Heart right ventricle (tissue), 16 donors: ENCODE measurements at regions not wholly inside any gene's neighbourhood (a gene's known extent, or its start where the extent isn't known, plus 50 kb on each side); places are given as distances from the start of the nearest gene placed in this dataset.

Experiments
- ATAC-seq, 8 donors: fragments of 200-7000 bp; cut with Tn5 transposase; one replicate each; pipeline ENCODE4 v1.9.1; 2020; ENCODE audit warnings: mild to moderate bottlenecking in 8 of 8, moderate library complexity in 8 of 8, moderate number of reproducible peaks in 1 of 8
- DNase-seq, 2 donors: peaks; one replicate each; pipeline ENCODE4 v3.0.0-alpha.2; 2020
- H3K27ac ChIP-seq, 10 donors: fragments of 200-600 bp; sonication (generic) in 2 of 10; one replicate each; pipeline versions ENCODE4 v1.5.0 to v1.8.0; 2020 to 2022; ENCODE audit warnings: mild to moderate bottlenecking in 3 of 10
- H3K27me3 ChIP-seq, 7 donors: fragments of 200-600 bp; one replicate each; pipeline ENCODE4 v1.8.0; 2021 to 2022; ENCODE audit warnings: mild to moderate bottlenecking in 2 of 7
- H3K36me3 ChIP-seq, 9 donors: fragments of 200-600 bp; sonication (generic) in 1 of 9; one replicate each; pipeline versions ENCODE4 v1.5.0 to v1.8.0; 2020 to 2022; ENCODE audit warnings: mild to moderate bottlenecking in 2 of 9
- H3K4me1 ChIP-seq, 9 donors: fragments of 200-600 bp; sonication (generic) in 1 of 9; one replicate each; pipeline versions ENCODE4 v1.5.0 to v1.8.0; 2020 to 2022; ENCODE audit warnings: mild to moderate bottlenecking in 4 of 9
- H3K4me3 ChIP-seq, 10 donors: fragments of 200-600 bp; sonication (generic) in 2 of 10; one replicate each; pipeline versions ENCODE4 v1.5.0 to v1.8.0; 2020 to 2022; ENCODE audit warnings: mild to moderate bottlenecking in 7 of 10, moderate library complexity in 2 of 10
- H3K9me3 ChIP-seq, 11 donors: fragments of 200-600 bp in 10 of 11; sonication (generic) in 2 of 11; one replicate each; pipeline versions ENCODE4 v1.5.0 to v1.8.0; 2013 to 2022; ENCODE audit warnings: mild to moderate bottlenecking in 2 of 11, control low read depth in 1 of 11, moderate library complexity in 1 of 11
- WGBS, 2 donors: extraction: QIAGEN DNeasy Blood & Tissue Kit; methylation state at CpG; one replicate each; pipeline ENCODE4 v1.1.7; 2013; ENCODE audit warnings: inconsistent platforms in 1 of 2; 5-methylcytosine and 5-hydroxymethylcytosine counted together
- intact Hi-C, 10 donors: fragments of 100-400 bp; cut with DNase I; formaldehyde crosslinking; loops; one replicate each; pipeline versions ENCODE4 v1.11.1 to v1.14.2; 2022
- TF ChIP-seq, protein P1 (sequence below), 9 donors: fragments of 200-600 bp; sonication (generic) in 2 of 9; IDR thresholded peaks; one replicate each; pipeline versions ENCODE4 v1.5.0 to v1.8.0; 2021 to 2022; ENCODE audit warnings: antibody characterized with exemption in 9 of 9, mild to moderate bottlenecking in 5 of 9, moderate library complexity in 1 of 9
- donor health status: Arrhythmogenic right ventricular cardiomyopathy.
- donor health status: ischemic (EF 13 %, LVEDD 7.1; RV severe dilation, severe dysfunction).
- donor health status: healthy with polysubstance abuse.
- donor health status: DM: no; HTN: yes; CAD: no.
- donor health status: DM: no; HTN: no; CAD: no.
- donor health status: ischemic (EF 25% LVEDD 6.9; RV normal size, moderate dysfunction).
- donor health status: ischemic (EF 25% LVEDD 5.7; RV mildly dilated, moderate dysfunction).
- donor health status: healthy.
- donor health status: DM: yes; HTN: yes; CAD: no.
- donor health status: Ischemic cardiomyopathy.
- donor health status: ischemic (EF 35%, LVEDD 5.7; RV mildly dilated, moderate dysfunction).
- donor health status: nonischemic (EF 11% LVEDD 7.7; RV severe dilation, severe dysfunction).
- donor health status: DM: yes; HTN: yes; CAD: no.
- donor health status: PGD.
- donor health status: ischemic (EF 29% LVEDD 5.4; RV normal size, mild dysfunction).
- donor health status: nonischemic (EF 23%, LVEDD 6.1; RV moderate dilation, normal function).

DNA sequence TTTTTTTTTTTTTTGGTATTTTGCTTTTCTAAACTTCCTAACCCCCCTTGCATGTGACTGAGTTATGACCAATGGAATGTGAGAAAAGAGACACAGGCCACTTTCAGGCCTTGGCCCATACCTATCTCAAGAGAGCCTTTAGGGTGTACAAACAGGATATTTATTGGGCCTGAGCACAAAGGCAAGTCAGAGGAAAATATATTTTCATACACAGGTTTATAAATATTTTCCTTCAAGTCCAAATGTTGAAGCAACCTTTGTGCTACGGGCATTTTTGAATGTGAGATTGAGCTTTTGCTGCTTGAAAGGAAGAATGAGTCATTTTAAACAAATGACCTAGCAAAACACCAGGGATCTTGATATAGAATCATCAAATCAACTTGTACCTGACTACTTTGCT lies 228.6 kb upstream of the E2F7 start:
- ATAC-seq (no peak), DNase-seq (no peak)
- WGBS, 2 donors, result 79 to 88% methylated on average over 1 of the region's 1 CpG
- H3K4me1 ChIP-seq, result no peaks in the 10 kb centered on the region
- no peaks in the 10 kb centered on the region for H3K27me3 ChIP-seq
- no peak overlapping the region for H3K27ac ChIP-seq
- peaks cover 0 to 7% (median 0%) of the 10 kb centered on the region in 11 donors for H3K9me3 ChIP-seq
- H3K4me3 ChIP-seq, result no peak overlapping the region
- no peaks in the 10 kb centered on the region for H3K36me3 ChIP-seq
- TF ChIP-seq, protein P1, sequence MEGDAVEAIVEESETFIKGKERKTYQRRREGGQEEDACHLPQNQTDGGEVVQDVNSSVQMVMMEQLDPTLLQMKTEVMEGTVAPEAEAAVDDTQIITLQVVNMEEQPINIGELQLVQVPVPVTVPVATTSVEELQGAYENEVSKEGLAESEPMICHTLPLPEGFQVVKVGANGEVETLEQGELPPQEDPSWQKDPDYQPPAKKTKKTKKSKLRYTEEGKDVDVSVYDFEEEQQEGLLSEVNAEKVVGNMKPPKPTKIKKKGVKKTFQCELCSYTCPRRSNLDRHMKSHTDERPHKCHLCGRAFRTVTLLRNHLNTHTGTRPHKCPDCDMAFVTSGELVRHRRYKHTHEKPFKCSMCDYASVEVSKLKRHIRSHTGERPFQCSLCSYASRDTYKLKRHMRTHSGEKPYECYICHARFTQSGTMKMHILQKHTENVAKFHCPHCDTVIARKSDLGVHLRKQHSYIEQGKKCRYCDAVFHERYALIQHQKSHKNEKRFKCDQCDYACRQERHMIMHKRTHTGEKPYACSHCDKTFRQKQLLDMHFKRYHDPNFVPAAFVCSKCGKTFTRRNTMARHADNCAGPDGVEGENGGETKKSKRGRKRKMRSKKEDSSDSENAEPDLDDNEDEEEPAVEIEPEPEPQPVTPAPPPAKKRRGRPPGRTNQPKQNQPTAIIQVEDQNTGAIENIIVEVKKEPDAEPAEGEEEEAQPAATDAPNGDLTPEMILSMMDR (IDR thresholded peaks at IDR 0.05), result no peak
- intact Hi-C loops, result no loop called here

GRCh38 chr12:77274926-77275325 lies 209.6 kb upstream of the E2F7 start:
- intact Hi-C loops, result no loop called here
- TF ChIP-seq, protein P1 (IDR thresholded peaks at IDR 0.05), result no peak
- no peaks in the 10 kb centered on the region for H3K27me3 ChIP-seq
- no peaks in the 10 kb centered on the region for H3K9me3 ChIP-seq
- ATAC-seq, result no peak
- no peaks in the 10 kb centered on the region for H3K4me1 ChIP-seq
- H3K27ac ChIP-seq, result no peak overlapping the region
- no peaks in the 10 kb centered on the region for H3K36me3 ChIP-seq
- 79 to 95% methylated on average over 1 of the region's 1 CpG for WGBS, 2 donors
- no peak for DNase-seq
- H3K4me3 ChIP-seq, result no peak overlapping the region

- Histone ChIP-seq H3K9me3 (no peaks in the 10 kb centered on the region), H3K27me3 (no peaks in the 10 kb centered on the region), H3K4me1 (no peaks in the 10 kb centered on the region), H3K4me3 (no peak overlapping the region), H3K27ac (no peak overlapping the region), H3K36me3 (no peaks in the 10 kb centered on the region)
- 54 to 66% methylated on average over 1 of the region's 1 CpG for WGBS, 2 donors
- TF ChIP-seq, protein P1 (IDR thresholded peaks at IDR 0.05), result no peak
- ATAC-seq (no peak), DNase-seq (no peak)
- intact Hi-C loops, result no loop called here
These were observed 208.5 kb upstream of the E2F7 start for GRCh38 chr12:77273898-77274297.

GRCh38 chr12:77256956-77257355 lies 191.6 kb upstream of the E2F7 start:
- intact Hi-C loops, result no loop called here
- TF ChIP-seq, protein P1 (IDR thresholded peaks at IDR 0.05), result no peak
- no peak overlapping the region for H3K27ac ChIP-seq

More at GRCh38 chr12:77256956-77257355, 191.6 kb upstream of the E2F7 start:
- Histone ChIP-seq H3K4me3 (no peak overlapping the region), H3K9me3 (no peaks in the 10 kb centered on the region), H3K36me3 (no peaks in the 10 kb centered on the region), H3K4me1 (no peaks in the 10 kb centered on the region), H3K27me3 (no peaks in the 10 kb centered on the region)
- ATAC-seq (peak in 4 of 8 donors; percentile 17 to 67 (median 50)), DNase-seq (no peak)
- WGBS, 2 donors, result 49 to 68% methylated on average over 1 of the region's 1 CpG
